Mammary epithelial cell (primary cell): ENCODE measurements at regions not wholly inside any gene's neighbourhood (a gene's known extent, or its start where the extent isn't known, plus 50 kb on each side); places are given as distances from the start of the nearest gene placed in this dataset.
"Not testable (repeated sequence)": the region's sequence is repeated elsewhere in the genome, so short reads cannot be mapped to it uniquely, and the experiment has no call there.

ENCODE experiments used
- EZH2 ChIP-seq: IDR thresholded peaks from 2 replicates; pipeline ENCODE4 v1.6.1; 2012; ENCODE audit warnings: low read length, inconsistent platforms, borderline replicate concordance
- TF ChIP-seq, protein P1 (sequence below), 2 donors: IDR thresholded peaks in 1 of 2; conservative IDR thresholded peaks in 1 of 2; 2 replicates each; pipeline ENCODE4 v1.5.1; 2011 to 2012; ENCODE audit warnings: inconsistent platforms in 2 of 2, low read length in 2 of 2, mild to moderate bottlenecking in 2 of 2, control low read depth in 1 of 2, low read depth in 1 of 2; ENCODE audit not compliant: insufficient read depth in 1 of 2; ENCODE audit errors: extremely low read depth in 1 of 2

DNA sequence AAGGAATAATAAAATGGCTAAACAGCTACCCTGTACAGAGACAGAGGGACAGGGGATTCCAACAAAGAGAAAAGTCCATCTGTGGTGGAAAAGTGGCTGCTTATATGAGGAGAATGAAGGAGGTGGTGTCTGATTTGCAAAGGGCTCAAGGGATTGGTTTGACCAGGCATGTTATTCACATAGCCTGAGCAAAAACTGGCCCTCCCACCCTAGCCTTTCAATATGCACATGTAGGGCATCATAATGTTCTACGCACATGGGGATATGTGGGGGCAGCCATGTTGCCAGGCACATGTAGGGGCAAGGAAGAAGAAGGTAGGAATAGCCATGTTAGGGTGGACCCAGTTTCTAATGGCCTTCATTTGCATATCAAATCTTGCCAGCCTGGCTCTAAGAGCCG lies 1527.1 kb downstream of the RPIA start:
- TF ChIP-seq, protein P1, sequence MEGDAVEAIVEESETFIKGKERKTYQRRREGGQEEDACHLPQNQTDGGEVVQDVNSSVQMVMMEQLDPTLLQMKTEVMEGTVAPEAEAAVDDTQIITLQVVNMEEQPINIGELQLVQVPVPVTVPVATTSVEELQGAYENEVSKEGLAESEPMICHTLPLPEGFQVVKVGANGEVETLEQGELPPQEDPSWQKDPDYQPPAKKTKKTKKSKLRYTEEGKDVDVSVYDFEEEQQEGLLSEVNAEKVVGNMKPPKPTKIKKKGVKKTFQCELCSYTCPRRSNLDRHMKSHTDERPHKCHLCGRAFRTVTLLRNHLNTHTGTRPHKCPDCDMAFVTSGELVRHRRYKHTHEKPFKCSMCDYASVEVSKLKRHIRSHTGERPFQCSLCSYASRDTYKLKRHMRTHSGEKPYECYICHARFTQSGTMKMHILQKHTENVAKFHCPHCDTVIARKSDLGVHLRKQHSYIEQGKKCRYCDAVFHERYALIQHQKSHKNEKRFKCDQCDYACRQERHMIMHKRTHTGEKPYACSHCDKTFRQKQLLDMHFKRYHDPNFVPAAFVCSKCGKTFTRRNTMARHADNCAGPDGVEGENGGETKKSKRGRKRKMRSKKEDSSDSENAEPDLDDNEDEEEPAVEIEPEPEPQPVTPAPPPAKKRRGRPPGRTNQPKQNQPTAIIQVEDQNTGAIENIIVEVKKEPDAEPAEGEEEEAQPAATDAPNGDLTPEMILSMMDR (conservative IDR thresholded peaks at IDR 0.05 in 1 of 2, IDR thresholded peaks at IDR 0.05 in 1 of 2; ENCODE audit: extremely low read depth in 1 of 2, insufficient read depth in 1 of 2, low read depth in 1 of 2, low read length in 2 of 2), result not testable (repeated sequence)
- TF ChIP-seq EZH2, result not testable (repeated sequence)
